ENCODE measurements at regions not wholly inside any gene's neighbourhood (a gene's known extent, or its start where the extent isn't known, plus 50 kb on each side); places are given as distances from the start of the nearest gene placed in this dataset.

DNA sequence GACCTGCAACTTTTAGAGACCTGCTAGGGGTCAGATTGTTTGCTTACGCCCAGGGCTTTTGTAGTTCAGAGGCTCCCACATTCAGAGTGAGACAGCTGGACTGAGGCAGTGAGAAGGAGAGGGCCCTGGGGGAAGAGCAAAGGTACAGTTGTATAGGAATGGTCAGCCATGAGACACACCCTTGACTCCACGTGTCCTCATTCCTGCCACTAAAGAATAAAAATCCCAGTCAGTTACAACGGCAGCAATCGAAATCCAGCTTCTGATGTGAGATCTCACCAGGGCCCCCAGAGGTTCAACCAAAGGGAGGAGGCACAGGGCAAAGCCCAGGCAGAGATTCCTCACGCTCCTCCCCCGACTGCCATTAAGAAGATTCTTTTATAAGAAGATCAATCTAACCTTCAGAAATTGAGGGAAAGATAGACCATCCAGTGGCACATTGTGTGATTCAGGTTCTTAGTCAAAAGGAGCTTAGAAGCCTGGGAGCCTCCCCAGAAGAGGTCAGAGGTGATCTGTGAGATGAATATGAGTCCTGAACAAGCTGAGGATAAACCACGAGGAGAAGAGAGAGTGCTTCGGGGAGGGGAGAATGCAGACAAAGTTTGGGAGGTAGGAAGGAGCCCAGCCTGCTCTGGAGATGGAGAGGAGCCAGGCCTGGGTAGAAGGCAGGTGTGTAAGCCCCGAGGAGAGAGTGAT lies 317.0 kb downstream of the CYP26B1 start:
- TF ChIP-seq POLR2AphosphoS5 (IDR thresholded peaks at IDR 0.05; ENCODE audit: low read depth, low read length) (no peak), TAF1 (IDR thresholded peaks at IDR 0.05; ENCODE audit: borderline replicate concordance, low read depth, low read length) (no peak), POLR2A (IDR thresholded peaks at IDR 0.05; ENCODE audit: low read depth, low read length) (no peak)
- no peak for DNase-seq (ENCODE audit: insufficient read length)
- no peak for FAIRE-seq

DNA sequence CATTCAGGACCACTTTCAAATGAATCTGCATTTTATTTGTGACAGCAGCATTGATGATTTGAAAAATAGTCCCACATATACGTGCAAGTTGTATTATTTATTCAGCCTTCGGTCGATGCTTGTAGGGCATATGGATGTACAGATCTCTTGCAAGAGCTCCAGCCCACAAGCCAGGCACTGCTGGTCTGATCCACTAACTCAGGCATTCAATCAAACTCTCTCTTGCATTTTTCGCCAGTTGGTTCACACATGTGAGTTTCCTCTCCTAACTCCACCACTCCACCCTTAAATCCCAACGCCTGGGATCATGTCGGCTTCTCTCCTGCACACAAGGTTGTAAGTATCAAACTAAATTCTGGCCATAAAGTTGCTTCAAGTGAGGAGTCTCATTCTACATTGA lies 318.7 kb downstream of the CYP26B1 start:
- no peak for TF ChIP-seq POLR2AphosphoS5 (IDR thresholded peaks at IDR 0.05; ENCODE audit: low read depth, low read length)
- TF ChIP-seq POLR2A (IDR thresholded peaks at IDR 0.05; ENCODE audit: low read depth, low read length) = no peak
- no peak for TF ChIP-seq TAF1 (IDR thresholded peaks at IDR 0.05; ENCODE audit: borderline replicate concordance, low read depth, low read length)

DNA sequence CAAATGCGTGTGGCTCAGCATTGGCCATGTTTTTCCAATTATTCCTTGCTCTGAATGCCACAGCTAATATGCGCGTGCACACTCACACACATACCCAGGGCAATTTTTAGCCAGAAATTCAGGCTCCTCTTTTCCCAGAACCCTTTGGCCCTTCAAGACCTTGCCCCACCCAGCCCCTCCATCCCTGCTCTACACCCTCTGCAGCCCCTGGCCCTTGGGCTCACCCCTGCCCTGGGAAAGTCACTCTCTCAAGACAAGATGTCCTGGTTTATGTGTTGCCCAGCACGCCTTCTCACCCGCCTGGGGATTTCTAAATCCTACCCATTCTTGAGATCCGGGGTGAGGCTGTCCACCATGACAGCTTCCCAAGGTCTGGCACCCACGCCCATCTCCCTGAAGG lies 319.7 kb downstream of the CYP26B1 start:
- FAIRE-seq (no peak), DNase-seq (ENCODE audit: insufficient read length) (no peak)
- TF ChIP-seq POLR2A (IDR thresholded peaks at IDR 0.05; ENCODE audit: low read depth, low read length) (no peak), TAF1 (IDR thresholded peaks at IDR 0.05; ENCODE audit: borderline replicate concordance, low read depth, low read length) (no peak), POLR2AphosphoS5 (IDR thresholded peaks at IDR 0.05; ENCODE audit: low read depth, low read length) (no peak)

More for the DNA sequence above, 318.7 kb downstream of the CYP26B1 start:
- FAIRE-seq = no peak
- DNase-seq (ENCODE audit: insufficient read length) = no peak

DNA sequence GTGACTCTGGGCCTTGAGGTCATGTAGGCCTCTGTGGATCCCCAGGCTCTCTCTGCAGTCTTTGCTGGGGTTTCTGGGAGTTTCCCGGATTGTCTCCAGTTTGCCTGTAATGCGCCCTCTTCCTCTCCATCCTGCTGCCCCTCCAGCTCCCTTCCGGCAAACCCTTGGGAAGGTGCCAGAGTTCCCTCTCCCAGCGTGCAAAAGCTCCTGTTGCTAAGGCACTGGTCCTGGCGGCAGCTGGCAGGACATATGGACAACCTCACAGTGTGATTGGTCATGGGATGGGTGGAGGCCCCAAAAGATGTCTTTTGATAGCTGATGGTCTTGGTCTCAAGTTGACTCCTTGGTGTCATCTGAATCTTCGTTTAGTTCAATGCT lies 320.1 kb downstream of the CYP26B1 start:
- DNase-seq (ENCODE audit: insufficient read length) (no peak), FAIRE-seq (no peak)
- TF ChIP-seq TAF1 (IDR thresholded peaks at IDR 0.05; ENCODE audit: borderline replicate concordance, low read depth, low read length) (no peak), POLR2A (IDR thresholded peaks at IDR 0.05; ENCODE audit: low read depth, low read length) (no peak), POLR2AphosphoS5 (IDR thresholded peaks at IDR 0.05; ENCODE audit: low read depth, low read length) (no peak)

DNA sequence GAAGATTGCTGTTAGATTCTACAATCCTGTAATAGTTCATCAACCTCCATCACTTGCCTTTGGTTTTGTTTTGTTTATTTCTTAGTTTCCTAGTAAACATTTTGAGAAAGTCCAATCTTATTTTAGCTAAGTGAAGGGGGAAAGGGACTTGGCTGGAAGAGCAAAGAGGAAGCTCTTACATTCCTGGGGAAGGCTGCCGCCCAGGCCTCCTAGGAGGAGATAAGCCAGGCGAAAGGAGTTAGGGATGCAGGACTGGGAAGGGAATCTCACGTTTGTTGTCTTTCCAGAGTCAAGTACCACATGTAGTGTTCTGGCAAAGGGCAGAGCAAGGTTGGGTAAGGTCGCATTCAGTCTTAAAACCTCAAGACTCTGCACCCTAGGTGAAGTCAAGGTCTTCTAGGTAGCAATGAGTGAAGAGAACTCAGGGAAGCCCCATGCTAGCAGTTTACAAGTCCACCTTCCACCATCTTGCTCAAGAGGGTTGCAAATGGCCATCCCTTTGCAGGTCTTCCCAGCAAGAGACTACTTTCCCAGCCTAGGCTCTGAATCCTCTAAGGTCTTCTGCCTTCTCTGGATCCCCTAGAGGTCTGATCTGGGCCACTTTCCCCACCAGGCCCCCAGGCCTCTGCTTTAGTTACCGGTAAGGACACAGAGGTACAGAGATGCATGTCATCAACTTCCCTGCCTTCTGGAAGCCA lies 320.7 kb downstream of the CYP26B1 start:
- DNase-seq (ENCODE audit: insufficient read length) (no peak), FAIRE-seq (no peak)
- TF ChIP-seq POLR2AphosphoS5 (IDR thresholded peaks at IDR 0.05; ENCODE audit: low read depth, low read length) = no peak
- no peak for TF ChIP-seq POLR2A (IDR thresholded peaks at IDR 0.05; ENCODE audit: low read depth, low read length)
- no peak for TF ChIP-seq TAF1 (IDR thresholded peaks at IDR 0.05; ENCODE audit: borderline replicate concordance, low read depth, low read length)

DNA sequence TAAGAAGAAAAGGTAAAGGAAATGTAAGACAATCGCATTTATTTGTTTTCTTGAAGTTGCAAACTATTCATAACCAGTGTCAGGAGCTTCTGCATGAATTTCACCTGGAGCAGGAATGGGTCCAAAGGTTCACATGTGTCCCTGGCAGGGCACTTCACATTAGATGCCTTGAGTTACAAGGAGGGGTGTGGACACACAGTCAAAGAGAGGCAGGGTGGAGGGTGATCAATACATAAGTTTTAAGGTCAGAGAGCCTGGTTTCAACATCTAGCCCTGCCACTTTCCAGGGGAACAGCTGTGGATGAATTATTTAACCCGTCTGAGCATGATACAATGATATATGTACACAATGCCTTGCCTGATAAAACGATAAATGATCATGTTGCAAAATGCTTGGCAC lies 321.4 kb downstream of the CYP26B1 start:
- TF ChIP-seq POLR2A (IDR thresholded peaks at IDR 0.05; ENCODE audit: low read depth, low read length) (no peak), TAF1 (IDR thresholded peaks at IDR 0.05; ENCODE audit: borderline replicate concordance, low read depth, low read length) (no peak), POLR2AphosphoS5 (IDR thresholded peaks at IDR 0.05; ENCODE audit: low read depth, low read length) (no peak)
- FAIRE-seq (no peak), DNase-seq (ENCODE audit: insufficient read length) (no peak)

DNA sequence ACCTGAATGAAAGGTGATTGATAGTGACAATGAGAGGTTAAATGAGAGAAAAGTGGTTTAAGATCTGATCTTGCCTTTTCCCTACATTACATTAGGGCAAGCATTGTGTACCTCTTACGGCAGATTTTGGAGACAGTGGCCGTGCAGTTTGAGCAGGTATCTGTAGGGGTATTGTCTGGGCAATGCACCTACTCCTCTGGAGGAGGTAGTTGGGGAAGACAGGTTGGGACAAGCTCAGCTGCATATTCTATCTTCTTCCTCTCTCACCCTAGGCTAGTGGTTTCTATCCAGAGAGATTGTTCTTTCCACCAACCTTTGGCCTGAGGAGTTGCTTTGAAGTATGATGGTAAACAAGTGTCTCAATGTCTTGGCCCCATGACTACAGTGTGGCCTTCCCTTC lies 323.2 kb downstream of the CYP26B1 start:
- DNase-seq (ENCODE audit: insufficient read length) (no peak), FAIRE-seq (no peak)
- TF ChIP-seq POLR2A (IDR thresholded peaks at IDR 0.05; ENCODE audit: low read depth, low read length) (no peak), TAF1 (IDR thresholded peaks at IDR 0.05; ENCODE audit: borderline replicate concordance, low read depth, low read length) (no peak)

DNA sequence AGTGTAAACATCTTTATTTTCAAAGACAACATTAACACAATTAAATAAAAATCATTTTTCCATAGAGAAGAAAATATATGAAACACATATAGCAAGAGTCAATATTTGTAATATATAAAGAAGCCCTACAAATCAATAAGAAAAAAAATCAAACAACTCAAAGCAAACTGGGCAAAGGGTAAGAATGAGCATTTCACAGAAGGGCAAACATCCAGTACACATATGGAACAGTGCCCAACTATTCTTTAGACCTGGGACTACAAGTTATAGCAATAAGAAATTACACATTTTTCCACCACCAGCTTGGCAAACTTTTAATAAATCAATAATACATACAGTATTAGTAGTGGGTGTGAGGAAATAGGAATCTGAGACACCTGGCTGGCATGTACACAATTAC lies 324.1 kb downstream of the CYP26B1 start:
- FAIRE-seq = no peak
- DNase-seq (ENCODE audit: insufficient read length) = no peak
- TF ChIP-seq POLR2A (IDR thresholded peaks at IDR 0.05; ENCODE audit: low read depth, low read length) (no peak), POLR2AphosphoS5 (IDR thresholded peaks at IDR 0.05; ENCODE audit: low read depth, low read length) (no peak), TAF1 (IDR thresholded peaks at IDR 0.05; ENCODE audit: borderline replicate concordance, low read depth, low read length) (no peak)

DNA sequence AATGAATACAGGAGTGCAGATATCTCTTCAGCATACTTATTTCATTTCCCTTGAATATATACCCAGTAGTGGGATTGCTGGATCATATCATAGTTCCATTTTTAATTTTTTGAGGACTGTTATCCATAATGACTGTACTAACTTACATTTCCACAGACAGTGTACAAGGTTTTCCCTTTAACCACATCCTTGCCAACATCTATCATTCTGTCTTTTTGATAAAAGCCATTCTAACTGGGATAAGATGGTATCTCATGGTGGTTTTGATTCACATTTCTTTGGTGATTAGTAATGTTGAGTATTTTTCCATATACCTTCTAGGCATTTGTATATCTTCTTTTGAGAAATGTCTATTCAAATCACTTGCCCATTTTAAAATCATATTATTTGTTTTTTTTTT lies 325.2 kb downstream of the CYP26B1 start:
- FAIRE-seq = no peak
- DNase-seq (ENCODE audit: insufficient read length) = no peak
- TF ChIP-seq TAF1 (IDR thresholded peaks at IDR 0.05; ENCODE audit: borderline replicate concordance, low read depth, low read length) = no peak
- TF ChIP-seq POLR2A (IDR thresholded peaks at IDR 0.05; ENCODE audit: low read depth, low read length) = no peak
- no peak for TF ChIP-seq POLR2AphosphoS5 (IDR thresholded peaks at IDR 0.05; ENCODE audit: low read depth, low read length)

DNA sequence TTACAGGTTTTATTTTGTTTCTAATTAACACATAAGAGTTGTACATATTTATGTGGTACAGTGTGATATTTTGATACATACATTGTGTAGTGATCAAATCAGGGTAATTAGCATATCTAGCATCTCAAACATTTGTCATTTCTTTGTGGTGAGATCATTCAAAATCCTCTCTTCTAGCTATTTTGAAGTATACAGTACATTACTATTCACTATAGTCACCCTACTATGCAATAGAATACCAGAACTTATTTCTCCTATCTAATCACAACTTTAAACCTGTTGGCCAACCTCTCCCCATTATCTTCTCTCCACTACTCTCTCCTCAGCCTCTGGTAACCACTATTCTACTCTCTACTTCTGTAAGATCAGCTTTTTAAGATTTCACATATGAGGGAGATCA lies 325.8 kb downstream of the CYP26B1 start:
- FAIRE-seq = no peak
- no peak for DNase-seq (ENCODE audit: insufficient read length)

DNA sequence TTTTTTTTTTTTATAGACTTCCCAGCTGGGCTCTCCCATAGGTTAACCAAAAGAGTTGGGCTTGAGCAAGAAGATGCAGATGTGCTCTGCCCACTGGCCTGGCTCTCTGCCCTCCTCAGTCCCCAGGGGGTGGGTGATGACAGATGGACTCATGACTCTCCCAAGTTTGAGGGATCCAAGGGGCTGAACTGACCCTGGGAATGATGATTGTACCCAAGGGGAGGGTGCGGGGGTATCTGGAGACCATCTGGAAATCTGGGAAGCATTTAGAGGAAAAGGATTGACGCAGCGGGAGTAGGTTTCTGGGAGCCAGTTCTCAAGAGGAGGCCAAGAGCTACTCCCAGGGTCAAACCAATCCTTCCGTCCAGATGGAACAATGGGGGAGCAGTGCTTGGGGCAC lies 330.8 kb downstream of the CYP26B1 start:
- no peak for DNase-seq (ENCODE audit: insufficient read length)
- FAIRE-seq = no peak
- no peak for TF ChIP-seq POLR2AphosphoS5 (IDR thresholded peaks at IDR 0.05; ENCODE audit: low read depth, low read length)
- no peak for TF ChIP-seq POLR2A (IDR thresholded peaks at IDR 0.05; ENCODE audit: low read depth, low read length)
- TF ChIP-seq TAF1 (IDR thresholded peaks at IDR 0.05; ENCODE audit: borderline replicate concordance, low read depth, low read length) = no peak

More for the DNA sequence above, 325.8 kb downstream of the CYP26B1 start:
- no peak for TF ChIP-seq POLR2A (IDR thresholded peaks at IDR 0.05; ENCODE audit: low read depth, low read length)
- no peak for TF ChIP-seq POLR2AphosphoS5 (IDR thresholded peaks at IDR 0.05; ENCODE audit: low read depth, low read length)
- TF ChIP-seq TAF1 (IDR thresholded peaks at IDR 0.05; ENCODE audit: borderline replicate concordance, low read depth, low read length) = no peak
